CD4-positive, alpha-beta T cell treated with Interferon gamma for 1 hour (primary cell): ENCODE measurements at regions not wholly inside any gene's neighbourhood (a gene's known extent, or its start where the extent isn't known, plus 50 kb on each side); places are given as distances from the start of the nearest gene placed in this dataset.
"Not testable (repeated sequence)": the region's sequence is repeated elsewhere in the genome, so short reads cannot be mapped to it uniquely, and the experiment has no call there.

Source experiments
- DNase-seq: peaks from one replicate; pipeline ENCODE4 v3.0.0-alpha.2; 2020

- no peak for DNase-seq
Measured at GRCh38 chr12:104906695-104907094, 51.4 kb downstream of the SLC41A2 start.

- not testable (repeated sequence) for DNase-seq
Measured at GRCh38 chr12:104905446-104905845, 52.6 kb downstream of the SLC41A2 start.

GRCh38 chr12:104903648-104904423 lies 54.3 kb downstream of the SLC41A2 start:
- DNase-seq, result no peak

- DNase-seq, result no peak
Measured at GRCh38 chr12:104902125-104902524, 56.0 kb downstream of the SLC41A2 start.

GRCh38 chr12:104896710-104897109 lies 61.4 kb downstream of the SLC41A2 start:
- DNase-seq, result no peak

GRCh38 chr12:104896146-104896545 lies 61.9 kb downstream of the SLC41A2 start:
- no peak for DNase-seq

- DNase-seq, result no peak
Measured at GRCh38 chr12:104895415-104895814, 62.7 kb downstream of the SLC41A2 start.

GRCh38 chr12:104890476-104891096 lies 67.5 kb downstream of the SLC41A2 start:
- no peak for DNase-seq

- no peak for DNase-seq
Measured at GRCh38 chr12:104889735-104890134, 68.4 kb downstream of the SLC41A2 start.

- no peak for DNase-seq
Measured at GRCh38 chr12:104888892-104889291, 69.2 kb downstream of the SLC41A2 start.

GRCh38 chr12:104888481-104888880 lies 69.6 kb downstream of the SLC41A2 start:
- DNase-seq, result no peak

GRCh38 chr12:104887452-104887851 lies 70.6 kb downstream of the SLC41A2 start:
- DNase-seq, result no peak

- no peak for DNase-seq
Measured at GRCh38 chr12:104886418-104887401, 71.4 kb downstream of the SLC41A2 start.

GRCh38 chr12:104878858-104879257 lies 79.2 kb downstream of the SLC41A2 start:
- DNase-seq, result not testable (repeated sequence)

GRCh38 chr12:104877103-104877705 lies 80.9 kb downstream of the SLC41A2 start:
- DNase-seq, result peak; percentile 5

GRCh38 chr12:104873374-104873773 lies 84.7 kb downstream of the SLC41A2 start:
- DNase-seq, result no peak

GRCh38 chr12:104870797-104871196 lies 87.3 kb downstream of the SLC41A2 start:
- no peak for DNase-seq

- no peak for DNase-seq
Measured at GRCh38 chr12:104866291-104866690, 91.8 kb downstream of the SLC41A2 start.

- no peak for DNase-seq
Measured at GRCh38 chr12:104865080-104865479, 93.0 kb downstream of the SLC41A2 start.

GRCh38 chr12:104864668-104865067 lies 93.4 kb downstream of the SLC41A2 start:
- DNase-seq, result no peak

GRCh38 chr12:104863296-104863948 lies 94.7 kb downstream of the SLC41A2 start:
- no peak for DNase-seq
